Upper lobe of left lung (tissue), 4 donors: ENCODE measurements at regions not wholly inside any gene's neighbourhood (a gene's known extent, or its start where the extent isn't known, plus 50 kb on each side); places are given as distances from the start of the nearest gene placed in this dataset.

Source experiments
- POLR2A ChIP-seq, 4 donors: fragments of 450-650 bp; IDR thresholded peaks; one replicate each; pipeline ENCODE4 v1.5.1; 2016 to 2017; ENCODE audit warnings: antibody characterized with exemption in 4 of 4, mild to moderate bottlenecking in 2 of 4
- POLR2AphosphoS5 ChIP-seq, 2 donors: sonication (generic); formaldehyde crosslinking; IDR thresholded peaks; one replicate each; pipeline ENCODE4 v1.5.1; 2017; ENCODE audit warnings: antibody characterized with exemption in 2 of 2
- TF ChIP-seq, protein P1 (sequence below), 6 experiments: fragments of 450-650 bp in 4 of 6; fragments of 200-600 bp in 2 of 6; sonication (generic) in 2 of 6; IDR thresholded peaks; one replicate each; pipeline ENCODE4 v1.5.1; 2016 to 2019; ENCODE audit warnings: antibody characterized with exemption in 6 of 6

DNA sequence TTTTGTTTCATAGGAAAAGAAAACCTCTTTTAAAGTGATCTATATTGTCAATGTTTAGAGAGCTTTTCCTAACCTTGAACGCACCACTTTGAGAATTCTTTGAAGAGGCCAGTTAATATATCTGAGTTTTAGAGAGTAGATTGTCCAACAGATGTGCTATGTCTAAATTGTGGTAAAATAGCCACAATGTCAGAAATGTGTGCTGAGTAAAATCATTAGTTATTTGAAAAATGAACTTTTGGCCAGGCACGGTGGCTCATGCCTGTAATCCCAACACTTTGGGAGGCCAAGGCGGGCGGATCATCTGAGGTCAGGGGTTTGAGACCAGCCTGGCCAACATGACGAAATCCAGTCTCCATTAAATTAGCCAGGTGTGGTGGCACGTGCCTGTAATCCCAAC, 61.6 kb upstream of the KIAA1217 start:
- no peak for TF ChIP-seq POLR2A (IDR thresholded peaks at IDR 0.05)
- TF ChIP-seq, protein P1, sequence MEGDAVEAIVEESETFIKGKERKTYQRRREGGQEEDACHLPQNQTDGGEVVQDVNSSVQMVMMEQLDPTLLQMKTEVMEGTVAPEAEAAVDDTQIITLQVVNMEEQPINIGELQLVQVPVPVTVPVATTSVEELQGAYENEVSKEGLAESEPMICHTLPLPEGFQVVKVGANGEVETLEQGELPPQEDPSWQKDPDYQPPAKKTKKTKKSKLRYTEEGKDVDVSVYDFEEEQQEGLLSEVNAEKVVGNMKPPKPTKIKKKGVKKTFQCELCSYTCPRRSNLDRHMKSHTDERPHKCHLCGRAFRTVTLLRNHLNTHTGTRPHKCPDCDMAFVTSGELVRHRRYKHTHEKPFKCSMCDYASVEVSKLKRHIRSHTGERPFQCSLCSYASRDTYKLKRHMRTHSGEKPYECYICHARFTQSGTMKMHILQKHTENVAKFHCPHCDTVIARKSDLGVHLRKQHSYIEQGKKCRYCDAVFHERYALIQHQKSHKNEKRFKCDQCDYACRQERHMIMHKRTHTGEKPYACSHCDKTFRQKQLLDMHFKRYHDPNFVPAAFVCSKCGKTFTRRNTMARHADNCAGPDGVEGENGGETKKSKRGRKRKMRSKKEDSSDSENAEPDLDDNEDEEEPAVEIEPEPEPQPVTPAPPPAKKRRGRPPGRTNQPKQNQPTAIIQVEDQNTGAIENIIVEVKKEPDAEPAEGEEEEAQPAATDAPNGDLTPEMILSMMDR (IDR thresholded peaks at IDR 0.05): no peak
- TF ChIP-seq POLR2AphosphoS5 (IDR thresholded peaks at IDR 0.05): no peak
